Fibroblast of lung (primary cell): ENCODE measurements at regions not wholly inside any gene's neighbourhood (a gene's known extent, or its start where the extent isn't known, plus 50 kb on each side); places are given as distances from the start of the nearest gene placed in this dataset.

Experiments
- DNase-seq, 2 donors: peaks; one replicate each; pipeline versions ENCODE4 v3.0.0 to v3.0.0-alpha.2; 2010; ENCODE audit warnings: low read depth in 2 of 2
- H2AFZ ChIP-seq: 2 replicates; pipeline ENCODE4 v1.5.1; 2012; ENCODE audit warnings: low read length, control low read depth, inconsistent platforms
- H3K27ac ChIP-seq: 2 replicates; pipeline ENCODE4 v1.5.1; 2011; ENCODE audit warnings: low read length, control low read depth; ENCODE audit not compliant: insufficient read depth
- H3K27me3 ChIP-seq: 2 replicates; pipeline ENCODE4 v1.5.1; 2011; ENCODE audit warnings: mild to moderate bottlenecking, low read length; ENCODE audit not compliant: control insufficient read depth, insufficient read depth
- H3K36me3 ChIP-seq: 2 replicates; pipeline ENCODE4 v1.5.1; 2011; ENCODE audit warnings: low read length; ENCODE audit not compliant: control insufficient read depth, insufficient read depth
- H3K4me1 ChIP-seq: 2 replicates; pipeline ENCODE4 v1.5.1; 2011; ENCODE audit warnings: low read length; ENCODE audit not compliant: control insufficient read depth, insufficient read depth; ENCODE audit errors: extremely low read depth
- H3K4me2 ChIP-seq: 2 replicates; pipeline ENCODE4 v1.5.1; 2011; ENCODE audit warnings: low read length, control low read depth; ENCODE audit not compliant: insufficient read depth; ENCODE audit errors: extremely low read depth
- H3K4me3 ChIP-seq, 4 experiments: fragments of 200-600 bp in 1 of 4; sonication (generic) in 1 of 4; replicated peaks in 1 of 4; 2 replicates each; pipeline ENCODE4 v1.5.1; 2011 to 2016; ENCODE audit warnings: low read length in 4 of 4, low read depth in 3 of 4, mild to moderate bottlenecking in 3 of 4, control low read depth in 2 of 4, inconsistent platforms in 1 of 4, mixed read lengths in 1 of 4; ENCODE audit not compliant: insufficient read depth in 1 of 4; ENCODE audit errors: control extremely low read depth in 1 of 4
- H3K79me2 ChIP-seq: 2 replicates; pipeline ENCODE4 v1.5.1; 2012; ENCODE audit warnings: mild to moderate bottlenecking, low read length, inconsistent platforms; ENCODE audit not compliant: control insufficient read depth, insufficient read depth
- H3K9ac ChIP-seq: 2 replicates; pipeline ENCODE4 v1.5.1; 2011; ENCODE audit warnings: mild to moderate bottlenecking, low read length, control low read depth; ENCODE audit not compliant: insufficient read depth
- H3K9me3 ChIP-seq: 2 replicates; pipeline ENCODE4 v1.5.1; 2012; ENCODE audit warnings: low read depth, low read length; ENCODE audit not compliant: control insufficient read depth, insufficient read depth
- H4K20me1 ChIP-seq: 2 replicates; pipeline ENCODE4 v1.5.1; 2011; ENCODE audit warnings: low read length; ENCODE audit not compliant: control insufficient read depth, insufficient read depth; ENCODE audit errors: extremely low read depth
- EZH2 ChIP-seq: IDR thresholded peaks from 2 replicates; pipeline ENCODE4 v1.5.1; 2012; ENCODE audit warnings: low read length, control low read depth, mild to moderate bottlenecking; ENCODE audit errors: missing control alignments
- TF ChIP-seq, protein P1 (sequence below), 2 donors: IDR thresholded peaks in 1 of 2; conservative IDR thresholded peaks in 1 of 2; 1 replicate in 1 of 2; 2 replicates in 1 of 2; pipeline ENCODE4 v1.5.1; 2011 to 2012; ENCODE audit warnings: low read length in 2 of 2, control low read depth in 1 of 2, inconsistent platforms in 1 of 2, low read depth in 1 of 2, mild to moderate bottlenecking in 1 of 2

- Histone ChIP-seq H3K27me3 (no peaks in the 10 kb centered on the region), H3K4me2 (no peak overlapping the region), H3K9me3 (no peaks in the 10 kb centered on the region), H3K9ac (no peak overlapping the region), H3K36me3 (no peaks in the 10 kb centered on the region), H3K4me1 (peaks cover 2% of the 10 kb centered on the region), H3K79me2 (no peaks in the 10 kb centered on the region), H3K4me3 (no peak overlapping the region), H2AFZ (no peak overlapping the region), H3K27ac (no peak overlapping the region), H4K20me1 (no peaks in the 10 kb centered on the region)
- TF ChIP-seq EZH2 = no peak
- TF ChIP-seq, protein P1, sequence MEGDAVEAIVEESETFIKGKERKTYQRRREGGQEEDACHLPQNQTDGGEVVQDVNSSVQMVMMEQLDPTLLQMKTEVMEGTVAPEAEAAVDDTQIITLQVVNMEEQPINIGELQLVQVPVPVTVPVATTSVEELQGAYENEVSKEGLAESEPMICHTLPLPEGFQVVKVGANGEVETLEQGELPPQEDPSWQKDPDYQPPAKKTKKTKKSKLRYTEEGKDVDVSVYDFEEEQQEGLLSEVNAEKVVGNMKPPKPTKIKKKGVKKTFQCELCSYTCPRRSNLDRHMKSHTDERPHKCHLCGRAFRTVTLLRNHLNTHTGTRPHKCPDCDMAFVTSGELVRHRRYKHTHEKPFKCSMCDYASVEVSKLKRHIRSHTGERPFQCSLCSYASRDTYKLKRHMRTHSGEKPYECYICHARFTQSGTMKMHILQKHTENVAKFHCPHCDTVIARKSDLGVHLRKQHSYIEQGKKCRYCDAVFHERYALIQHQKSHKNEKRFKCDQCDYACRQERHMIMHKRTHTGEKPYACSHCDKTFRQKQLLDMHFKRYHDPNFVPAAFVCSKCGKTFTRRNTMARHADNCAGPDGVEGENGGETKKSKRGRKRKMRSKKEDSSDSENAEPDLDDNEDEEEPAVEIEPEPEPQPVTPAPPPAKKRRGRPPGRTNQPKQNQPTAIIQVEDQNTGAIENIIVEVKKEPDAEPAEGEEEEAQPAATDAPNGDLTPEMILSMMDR (conservative IDR thresholded peaks at IDR 0.05 in 1 of 2, IDR thresholded peaks at IDR 0.05 in 1 of 2; ENCODE audit: low read depth in 1 of 2, low read length in 2 of 2) = no peak
- no peak for DNase-seq
Measured at GRCh38 chr17:12554251-12554650, 111.4 kb upstream of the MYOCD start.

- no peaks in the 10 kb centered on the region for H3K79me2 ChIP-seq
- no peak overlapping the region for H3K27ac ChIP-seq
- no peak overlapping the region for H2AFZ ChIP-seq
- no peaks in the 10 kb centered on the region for H3K9me3 ChIP-seq
- H3K4me3 ChIP-seq = no peak overlapping the region
- H3K9ac ChIP-seq = no peak overlapping the region
- no peaks in the 10 kb centered on the region for H3K27me3 ChIP-seq
- H3K4me2 ChIP-seq = no peak overlapping the region
- H3K4me1 ChIP-seq = no peaks in the 10 kb centered on the region
- H4K20me1 ChIP-seq = no peaks in the 10 kb centered on the region
- TF ChIP-seq, protein P1 (conservative IDR thresholded peaks at IDR 0.05 in 1 of 2, IDR thresholded peaks at IDR 0.05 in 1 of 2; ENCODE audit: low read depth in 1 of 2, low read length in 2 of 2) = no peak
- no peak for TF ChIP-seq EZH2
- H3K36me3 ChIP-seq = no peaks in the 10 kb centered on the region
- no peak for DNase-seq
Measured at GRCh38 chr17:12566291-12566690, 99.4 kb upstream of the MYOCD start.

DNA sequence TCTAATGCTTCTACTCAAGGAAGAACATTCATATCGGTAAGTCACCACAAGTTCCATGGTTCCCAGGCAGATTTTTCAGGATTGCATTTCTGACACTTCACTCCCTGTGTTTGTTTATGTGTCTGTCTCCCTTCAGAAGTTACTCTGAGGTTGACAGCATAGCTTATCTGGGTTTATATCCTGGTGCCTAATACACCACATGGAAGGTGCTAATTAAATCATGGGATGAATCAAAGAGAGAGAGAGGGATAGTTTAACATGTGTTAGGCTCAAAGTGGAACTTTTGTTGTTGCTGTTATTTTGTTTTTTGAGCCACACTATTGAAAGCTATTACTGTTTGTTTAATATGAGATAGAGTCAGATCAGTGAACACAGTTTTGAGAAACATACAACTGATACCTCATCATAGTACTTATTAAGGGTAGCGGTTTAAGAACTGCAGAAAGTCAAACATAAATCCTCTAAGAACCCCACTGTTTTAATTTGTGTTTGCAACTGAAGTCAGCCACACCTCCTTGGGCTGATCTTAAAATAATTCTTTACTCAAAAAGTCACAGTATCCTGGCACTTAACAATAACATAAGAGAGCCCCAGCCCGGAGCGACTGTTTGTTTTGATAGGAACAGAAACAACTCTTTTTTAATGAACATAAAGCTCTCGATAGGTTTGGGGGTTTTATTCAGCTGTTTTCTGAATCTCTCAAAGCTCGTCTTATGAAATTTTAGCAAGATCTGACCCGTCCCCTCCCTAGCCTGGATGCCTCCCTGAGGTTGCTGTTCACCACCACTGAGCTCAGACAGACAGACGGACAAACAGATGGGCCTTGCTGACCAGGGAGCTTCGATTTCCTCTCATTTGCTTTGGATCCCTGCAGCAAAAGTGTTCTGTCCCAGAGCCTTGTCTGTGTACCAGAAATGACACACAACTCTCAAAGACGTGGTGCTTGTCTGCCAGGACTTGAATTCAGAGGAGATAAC is 98.3 kb upstream of the MYOCD start:
- no peaks in the 10 kb centered on the region for H3K36me3 ChIP-seq
- no peak overlapping the region for H3K4me2 ChIP-seq
- H3K9me3 ChIP-seq = no peaks in the 10 kb centered on the region
- no peaks in the 10 kb centered on the region for H3K4me1 ChIP-seq
- no peak overlapping the region for H3K9ac ChIP-seq
- no peak overlapping the region for H3K27ac ChIP-seq
- H4K20me1 ChIP-seq = no peaks in the 10 kb centered on the region
- no peak for DNase-seq
- H2AFZ ChIP-seq = no peak overlapping the region
- H3K79me2 ChIP-seq = no peaks in the 10 kb centered on the region
- H3K27me3 ChIP-seq = no peaks in the 10 kb centered on the region
- no peak for TF ChIP-seq EZH2
- TF ChIP-seq, protein P1 (conservative IDR thresholded peaks at IDR 0.05 in 1 of 2, IDR thresholded peaks at IDR 0.05 in 1 of 2; ENCODE audit: low read depth in 1 of 2, low read length in 2 of 2) = no peak
- no peak overlapping the region for H3K4me3 ChIP-seq
